ENCODE measurements at regions not wholly inside any gene's neighbourhood (a gene's known extent, or its start where the extent isn't known, plus 50 kb on each side); places are given as distances from the start of the nearest gene placed in this dataset.
"Not testable (repeated sequence)": the region's sequence is repeated elsewhere in the genome, so short reads cannot be mapped to it uniquely, and the experiment has no call there.

GRCh38 chr10:22803261-22803885, 89.0 kb upstream of the PIP4K2A start:
- no peak overlapping the region for H3K4me3 Mint-ChIP-seq
- H3K27me3 Mint-ChIP-seq = no peaks in the 10 kb centered on the region
- H3K27ac Mint-ChIP-seq = no peak overlapping the region
- no peaks in the 10 kb centered on the region for H3K9me3 Mint-ChIP-seq
- H3K36me3 Mint-ChIP-seq (ENCODE audit: low read depth) = no peaks in the 10 kb centered on the region
- no peaks in the 10 kb centered on the region for H3K4me1 Mint-ChIP-seq (ENCODE audit: low read depth)

GRCh38 chr10:22801785-22802184, 87.4 kb upstream of the PIP4K2A start:
- Mint-ChIP-seq H3K36me3 (ENCODE audit: low read depth) (no peaks in the 10 kb centered on the region), H3K27me3 (no peaks in the 10 kb centered on the region), H3K27ac (no peak overlapping the region), H3K4me3 (no peak overlapping the region), H3K4me1 (ENCODE audit: low read depth) (no peaks in the 10 kb centered on the region), H3K9me3 (no peaks in the 10 kb centered on the region)

- H3K27ac Mint-ChIP-seq; H3K4me3 Mint-ChIP-seq; H3K36me3 Mint-ChIP-seq (ENCODE audit: low read depth); H3K27me3 Mint-ChIP-seq; H3K9me3 Mint-ChIP-seq; H3K4me1 Mint-ChIP-seq (ENCODE audit: low read depth): not testable (repeated sequence)
These were observed 83.4 kb upstream of the PIP4K2A start for GRCh38 chr10:22797796-22798195.

GRCh38 chr10:22795546-22795945, 81.2 kb upstream of the PIP4K2A start:
- Mint-ChIP-seq H3K27me3 (no peaks in the 10 kb centered on the region), H3K4me1 (ENCODE audit: low read depth) (no peaks in the 10 kb centered on the region), H3K4me3 (no peak overlapping the region), H3K36me3 (ENCODE audit: low read depth) (no peaks in the 10 kb centered on the region), H3K9me3 (no peaks in the 10 kb centered on the region), H3K27ac (no peak overlapping the region)

- H3K4me3 Mint-ChIP-seq = no peak overlapping the region
- no peaks in the 10 kb centered on the region for H3K27me3 Mint-ChIP-seq
- H3K36me3 Mint-ChIP-seq (ENCODE audit: low read depth) = no peaks in the 10 kb centered on the region
- no peaks in the 10 kb centered on the region for H3K4me1 Mint-ChIP-seq (ENCODE audit: low read depth)
- no peaks in the 10 kb centered on the region for H3K9me3 Mint-ChIP-seq
- H3K27ac Mint-ChIP-seq = no peak overlapping the region
These were observed 77.8 kb upstream of the PIP4K2A start for GRCh38 chr10:22792161-22792560.

GRCh38 chr10:22791665-22792064, 77.3 kb upstream of the PIP4K2A start:
- Mint-ChIP-seq H3K4me1 (ENCODE audit: low read depth) (no peaks in the 10 kb centered on the region), H3K4me3 (no peak overlapping the region), H3K9me3 (no peaks in the 10 kb centered on the region), H3K27ac (no peak overlapping the region), H3K36me3 (ENCODE audit: low read depth) (no peaks in the 10 kb centered on the region), H3K27me3 (no peaks in the 10 kb centered on the region)

- Mint-ChIP-seq H3K4me1 (ENCODE audit: low read depth) (no peaks in the 10 kb centered on the region), H3K9me3 (no peaks in the 10 kb centered on the region), H3K27me3 (no peaks in the 10 kb centered on the region), H3K27ac (no peak overlapping the region), H3K4me3 (no peak overlapping the region), H3K36me3 (ENCODE audit: low read depth) (no peaks in the 10 kb centered on the region)
These were observed 70.3 kb upstream of the PIP4K2A start for GRCh38 chr10:22784668-22785067.

- H3K4me1 Mint-ChIP-seq (ENCODE audit: low read depth) = no peaks in the 10 kb centered on the region
- H3K9me3 Mint-ChIP-seq = no peaks in the 10 kb centered on the region
- H3K36me3 Mint-ChIP-seq (ENCODE audit: low read depth) = no peaks in the 10 kb centered on the region
- no peak overlapping the region for H3K27ac Mint-ChIP-seq
- H3K4me3 Mint-ChIP-seq = no peak overlapping the region
- no peaks in the 10 kb centered on the region for H3K27me3 Mint-ChIP-seq
These were observed 69.4 kb upstream of the PIP4K2A start for GRCh38 chr10:22783807-22784206.

GRCh38 chr10:22780474-22780885, 66.1 kb upstream of the PIP4K2A start:
- Mint-ChIP-seq H3K9me3 (peaks cover 8% of the 10 kb centered on the region), H3K4me3 (no peak overlapping the region), H3K27me3 (no peaks in the 10 kb centered on the region), H3K27ac (no peak overlapping the region), H3K4me1 (ENCODE audit: low read depth) (no peaks in the 10 kb centered on the region), H3K36me3 (ENCODE audit: low read depth) (peaks cover 9% of the 10 kb centered on the region)

- H3K27me3 Mint-ChIP-seq = no peaks in the 10 kb centered on the region
- no peaks in the 10 kb centered on the region for H3K4me1 Mint-ChIP-seq (ENCODE audit: low read depth)
- H3K27ac Mint-ChIP-seq = no peak overlapping the region
- H3K4me3 Mint-ChIP-seq = no peak overlapping the region
- peaks cover 8% of the 10 kb centered on the region for H3K9me3 Mint-ChIP-seq
- peaks cover 9% of the 10 kb centered on the region for H3K36me3 Mint-ChIP-seq (ENCODE audit: low read depth)
These were observed 65.1 kb upstream of the PIP4K2A start for GRCh38 chr10:22779331-22780019.

- peaks cover 9% of the 10 kb centered on the region for H3K36me3 Mint-ChIP-seq (ENCODE audit: low read depth)
- H3K4me3 Mint-ChIP-seq = no peak overlapping the region
- peaks cover 12% of the 10 kb centered on the region for H3K9me3 Mint-ChIP-seq
- H3K4me1 Mint-ChIP-seq (ENCODE audit: low read depth) = no peaks in the 10 kb centered on the region
- H3K27me3 Mint-ChIP-seq = no peaks in the 10 kb centered on the region
- no peak overlapping the region for H3K27ac Mint-ChIP-seq
These were observed 59.7 kb upstream of the PIP4K2A start for GRCh38 chr10:22774102-22774501.

GRCh38 chr10:22771631-22772030, 57.3 kb upstream of the PIP4K2A start:
- not testable (repeated sequence) for H3K27me3 Mint-ChIP-seq; H3K4me3 Mint-ChIP-seq; H3K9me3 Mint-ChIP-seq; H3K36me3 Mint-ChIP-seq (ENCODE audit: low read depth); H3K4me1 Mint-ChIP-seq (ENCODE audit: low read depth); H3K27ac Mint-ChIP-seq

GRCh38 chr10:22770270-22770669, 55.9 kb upstream of the PIP4K2A start:
- Mint-ChIP-seq H3K27me3 (no peaks in the 10 kb centered on the region), H3K36me3 (ENCODE audit: low read depth) (peaks cover 3% of the 10 kb centered on the region), H3K27ac (no peak overlapping the region), H3K4me3 (no peak overlapping the region), H3K4me1 (ENCODE audit: low read depth) (peaks cover 3% of the 10 kb centered on the region), H3K9me3 (peaks cover 4% of the 10 kb centered on the region)

- Mint-ChIP-seq H3K36me3 (ENCODE audit: low read depth) (peaks cover 3% of the 10 kb centered on the region), H3K27me3 (no peaks in the 10 kb centered on the region), H3K4me3 (no peak overlapping the region), H3K9me3 (peaks cover 4% of the 10 kb centered on the region), H3K27ac (no peak overlapping the region), H3K4me1 (ENCODE audit: low read depth) (peaks cover 3% of the 10 kb centered on the region)
These were observed 53.5 kb upstream of the PIP4K2A start for GRCh38 chr10:22767859-22768258.

- H3K4me3 Mint-ChIP-seq = no peak overlapping the region
- H3K27me3 Mint-ChIP-seq = no peaks in the 10 kb centered on the region
- no peak overlapping the region for H3K27ac Mint-ChIP-seq
- H3K9me3 Mint-ChIP-seq = peaks cover 4% of the 10 kb centered on the region
- peaks cover 3% of the 10 kb centered on the region for H3K4me1 Mint-ChIP-seq (ENCODE audit: low read depth)
- peaks cover 3% of the 10 kb centered on the region for H3K36me3 Mint-ChIP-seq (ENCODE audit: low read depth)
These were observed 52.3 kb upstream of the PIP4K2A start for GRCh38 chr10:22766693-22767092.
